Ovary (tissue), 3 donors: ENCODE measurements at regions not wholly inside any gene's neighbourhood (a gene's known extent, or its start where the extent isn't known, plus 50 kb on each side); places are given as distances from the start of the nearest gene placed in this dataset.

Source experiments
- EP300 ChIP-seq: sonication (generic); formaldehyde crosslinking; IDR thresholded peaks from one replicate; pipeline ENCODE4 v1.6.1; 2017; ENCODE audit warnings: antibody characterized with exemption
- POLR2A ChIP-seq: fragments of 450-650 bp; IDR thresholded peaks from one replicate; pipeline ENCODE4 v1.6.1; 2017; ENCODE audit warnings: antibody characterized with exemption, mild to moderate bottlenecking, moderate library complexity
- TF ChIP-seq, protein P1 (sequence below), 3 donors: fragments of 450-650 bp in 2 of 3; fragments of 200-600 bp in 1 of 3; IDR thresholded peaks; one replicate each; pipeline versions ENCODE4 v1.5.1 to v1.8.0; 2016 to 2022; ENCODE audit warnings: antibody characterized with exemption in 3 of 3, mild to moderate bottlenecking in 1 of 3
- donor health status: DM: no; HTN: no; CAD: no.

DNA sequence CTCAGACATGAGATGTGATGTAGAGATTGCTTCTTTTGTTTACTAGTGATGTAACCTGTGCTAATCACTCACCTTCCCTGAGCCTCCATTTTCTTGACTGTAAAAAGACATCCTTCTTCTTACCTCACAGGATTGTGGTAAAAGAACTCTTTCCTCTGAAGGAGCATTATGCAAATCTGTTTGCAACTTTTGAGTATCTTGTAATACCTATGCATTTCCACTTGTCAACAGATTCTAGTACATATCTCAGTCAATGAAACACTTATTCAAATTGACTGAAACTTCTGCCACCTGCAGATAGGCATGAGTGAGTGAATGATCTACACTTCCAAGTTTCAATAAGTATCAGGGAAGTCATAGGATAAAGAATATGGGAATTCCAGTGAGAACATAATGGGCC lies 174.7 kb downstream of the HHIPL2 start:
- TF ChIP-seq POLR2A (no peak), EP300 (no peak)
- TF ChIP-seq, protein P1, sequence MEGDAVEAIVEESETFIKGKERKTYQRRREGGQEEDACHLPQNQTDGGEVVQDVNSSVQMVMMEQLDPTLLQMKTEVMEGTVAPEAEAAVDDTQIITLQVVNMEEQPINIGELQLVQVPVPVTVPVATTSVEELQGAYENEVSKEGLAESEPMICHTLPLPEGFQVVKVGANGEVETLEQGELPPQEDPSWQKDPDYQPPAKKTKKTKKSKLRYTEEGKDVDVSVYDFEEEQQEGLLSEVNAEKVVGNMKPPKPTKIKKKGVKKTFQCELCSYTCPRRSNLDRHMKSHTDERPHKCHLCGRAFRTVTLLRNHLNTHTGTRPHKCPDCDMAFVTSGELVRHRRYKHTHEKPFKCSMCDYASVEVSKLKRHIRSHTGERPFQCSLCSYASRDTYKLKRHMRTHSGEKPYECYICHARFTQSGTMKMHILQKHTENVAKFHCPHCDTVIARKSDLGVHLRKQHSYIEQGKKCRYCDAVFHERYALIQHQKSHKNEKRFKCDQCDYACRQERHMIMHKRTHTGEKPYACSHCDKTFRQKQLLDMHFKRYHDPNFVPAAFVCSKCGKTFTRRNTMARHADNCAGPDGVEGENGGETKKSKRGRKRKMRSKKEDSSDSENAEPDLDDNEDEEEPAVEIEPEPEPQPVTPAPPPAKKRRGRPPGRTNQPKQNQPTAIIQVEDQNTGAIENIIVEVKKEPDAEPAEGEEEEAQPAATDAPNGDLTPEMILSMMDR (IDR thresholded peaks at IDR 0.05), result no peak
